HepG2 (cell line): ENCODE measurements at regions not wholly inside any gene's neighbourhood (a gene's known extent, or its start where the extent isn't known, plus 50 kb on each side); places are given as distances from the start of the nearest gene placed in this dataset.

Source experiments
- ATAC-seq: fragments of 200-7000 bp; cut with Tn5 transposase; 3 replicates; pipeline ENCODE4 v1.9.1; 2020; ENCODE audit warnings: mild to moderate bottlenecking, moderate library complexity
- BruUV-seq: library from RNA; stranded (reverse); fragments of 400-500 nt; replicated peaks from 2 replicates; lab custom pipeline; 2021; lab: Mats Ljungman, UMichigan
- CTCF ChIA-PET: fragments of 300-600 bp; formaldehyde crosslinking; extraction: SDS; loops from one replicate; lab custom pipeline; 2021; ENCODE audit warnings: low total read pairs, inconsistent platforms, low intra/inter-chr PET ratio; lab: Yijun Ruan, JAX
- POLR2A ChIA-PET: fragments of 350-600 bp; sonication (Branson Sonifier 250); formaldehyde crosslinking; loops from one replicate; lab custom pipeline; 2020; ENCODE audit warnings: antibody characterized with exemption, inconsistent platforms; lab: Yijun Ruan, JAX
- DNase-seq: peaks from one replicate; pipeline ENCODE4 v3.0.0-alpha.2; 2015; ENCODE audit warnings: low spot score
- FAIRE-seq: peaks from 3 replicates; lab custom pipeline; 2011; peaks lifted over from hg19 to GRCh38; lab: Jason Lieb, UNC
- H2AFZ ChIP-seq: one replicate; pipeline ENCODE4 v1.6.1; 2011; ENCODE audit warnings: low read length, inconsistent platforms
- H3K27ac ChIP-seq: fragments of 300-600 bp; 3 replicates; pipeline ENCODE4 v1.8.0; 2011; ENCODE audit warnings: mixed run types, mild to moderate bottlenecking, mixed read lengths, low read length, inconsistent platforms; ENCODE audit not compliant: insufficient read depth; ENCODE audit errors: extremely low read length
- H3K27me3 ChIP-seq, 2 experiments: fragments of 200-600 bp in 1 of 2; 2 replicates in 1 of 2; 3 replicates in 1 of 2; pipeline versions ENCODE4 v1.6.0 to v1.8.0; 2011; ENCODE audit warnings: low read length in 2 of 2, mild to moderate bottlenecking in 2 of 2, moderate library complexity in 2 of 2, inconsistent platforms in 1 of 2; ENCODE audit not compliant: insufficient read depth in 2 of 2, control insufficient read depth in 1 of 2
- H3K36me3 ChIP-seq, 2 experiments: fragments of 200-600 bp in 1 of 2; replicated peaks in 1 of 2; 2 replicates in 1 of 2; 3 replicates in 1 of 2; pipeline versions ENCODE4 v1.5.1 to v1.8.0; 2011; ENCODE audit warnings: low read length in 2 of 2, inconsistent platforms in 1 of 2; ENCODE audit not compliant: insufficient read depth in 2 of 2, control insufficient read depth in 1 of 2
- H3K4me1 ChIP-seq: 2 replicates; pipeline ENCODE4 v1.5.1; 2012; ENCODE audit warnings: low read length, inconsistent platforms; ENCODE audit not compliant: insufficient read depth
- H3K4me2 ChIP-seq: 2 replicates; pipeline ENCODE4 v1.6.0; 2011; ENCODE audit warnings: low read depth, low read length, inconsistent platforms
- H3K4me3 ChIP-seq, 3 experiments: fragments of 200-600 bp in 1 of 3; sonication (generic), shearing (Covaris generic) in 1 of 3; replicated peaks in 1 of 3; 2 replicates each; pipeline ENCODE4 v1.5.1; 2011 to 2016; ENCODE audit warnings: low read length in 3 of 3, inconsistent platforms in 2 of 3, low read depth in 2 of 3, mild to moderate bottlenecking in 2 of 3, control low read depth in 1 of 3, mixed read lengths in 1 of 3; ENCODE audit not compliant: insufficient read depth in 1 of 3
- H3K79me2 ChIP-seq: one replicate; pipeline ENCODE4 v1.6.1; 2011; ENCODE audit warnings: low read length, inconsistent platforms; ENCODE audit not compliant: insufficient read depth
- H3K9ac ChIP-seq: 2 replicates; pipeline ENCODE4 v1.6.0; 2011; ENCODE audit warnings: mild to moderate bottlenecking, low read depth, low read length, inconsistent platforms; ENCODE audit not compliant: insufficient read depth
- H3K9me3 ChIP-seq: 2 replicates; pipeline ENCODE4 v1.5.1; 2012; ENCODE audit warnings: mild to moderate bottlenecking, low read length
- H4K20me1 ChIP-seq: 2 replicates; pipeline ENCODE4 v1.6.0; 2011; ENCODE audit warnings: inconsistent platforms, mild to moderate bottlenecking, low read length, moderate library complexity; ENCODE audit not compliant: insufficient read depth
- DDIT3 ChIP-seq: sonication (generic); formaldehyde crosslinking; IDR thresholded peaks from 2 replicates; pipeline ENCODE4 v1.4.0; 2020; ENCODE audit warnings: mild to moderate bottlenecking, missing genetic modification reagents
- ELF4 ChIP-seq: sonication (generic); formaldehyde crosslinking; IDR thresholded peaks from 2 replicates; pipeline ENCODE4 v1.5.0; 2020; ENCODE audit warnings: missing genetic modification reagents, mild to moderate bottlenecking, moderate library complexity, borderline replicate concordance
- GATAD2A ChIP-seq: IDR thresholded peaks from 2 replicates; pipeline ENCODE4 v1.6.1; 2016
- IRX3 ChIP-seq: sonication (generic); formaldehyde crosslinking; IDR thresholded peaks from 2 replicates; pipeline ENCODE4 v1.8.1; 2023; ENCODE audit warnings: mild to moderate bottlenecking, low read depth, missing genetic modification reagents, borderline replicate concordance
- JDP2 ChIP-seq: sonication (generic); formaldehyde crosslinking; IDR thresholded peaks from 2 replicates; pipeline ENCODE4 v1.8.1; 2022; ENCODE audit warnings: missing genetic modification reagents, borderline replicate concordance
- MED1 ChIP-seq: sonication (generic); formaldehyde crosslinking; IDR thresholded peaks from 2 replicates; pipeline ENCODE4 v1.4.0; 2020; ENCODE audit warnings: missing genetic modification reagents
- NFYB ChIP-seq: sonication (generic); formaldehyde crosslinking; IDR thresholded peaks from 2 replicates; pipeline ENCODE4 v1.4.0; 2020; ENCODE audit warnings: missing genetic modification reagents
- PRDM4 ChIP-seq: sonication (generic); formaldehyde crosslinking; IDR thresholded peaks from 2 replicates; pipeline ENCODE4 v1.9.0; 2021; ENCODE audit warnings: missing genetic modification reagents, borderline replicate concordance
- RBAK ChIP-seq: sonication (generic); formaldehyde crosslinking; IDR thresholded peaks from 2 replicates; pipeline ENCODE4 v1.5.1; 2020; ENCODE audit warnings: mild to moderate bottlenecking, missing genetic modification reagents
- RBFOX2 ChIP-seq: fragments of 200-400 bp; formaldehyde crosslinking; IDR thresholded peaks from 2 replicates; pipeline ENCODE4 v1.6.1; 2017; ENCODE audit warnings: low read depth, mild to moderate bottlenecking, low read length
- SIN3A ChIP-seq: IDR thresholded peaks from 2 replicates; pipeline ENCODE4 v1.6.1; 2011; ENCODE audit warnings: low read depth, mild to moderate bottlenecking, control low read depth, low read length, borderline replicate concordance
- SOX5 ChIP-seq: IDR thresholded peaks from 2 replicates; pipeline ENCODE4 v1.6.1; 2016; ENCODE audit warnings: borderline replicate concordance
- ZFP41 ChIP-seq: sonication (generic); formaldehyde crosslinking; IDR thresholded peaks from 2 replicates; pipeline ENCODE4 v1.4.0; 2020; ENCODE audit warnings: mild to moderate bottlenecking, missing genetic modification reagents, borderline replicate concordance
- ZNF10 ChIP-seq: sonication (generic); formaldehyde crosslinking; IDR thresholded peaks from 2 replicates; pipeline ENCODE4 v1.4.0; 2020; ENCODE audit warnings: mild to moderate bottlenecking, low read depth, missing genetic modification reagents, borderline replicate concordance
- ZNF207 ChIP-seq: fragments of 450-650 bp; IDR thresholded peaks from 2 replicates; pipeline ENCODE4 v1.6.1; 2016; ENCODE audit warnings: antibody characterized with exemption, borderline replicate concordance
- ZNF569 ChIP-seq: sonication (generic); formaldehyde crosslinking; IDR thresholded peaks from 2 replicates; pipeline ENCODE4 v1.5.0; 2020; ENCODE audit warnings: mild to moderate bottlenecking, missing genetic modification reagents, moderate library complexity, borderline replicate concordance
- ZNF691 ChIP-seq: sonication (generic); formaldehyde crosslinking; IDR thresholded peaks from 2 replicates; pipeline ENCODE4 v1.4.0; 2020; ENCODE audit warnings: missing genetic modification reagents, low read depth, mild to moderate bottlenecking, borderline replicate concordance
- ZSCAN25 ChIP-seq: sonication (generic); formaldehyde crosslinking; IDR thresholded peaks from 2 replicates; pipeline ENCODE4 v1.8.0; 2022; ENCODE audit warnings: mild to moderate bottlenecking, missing genetic modification reagents
- WGBS: methylation state at CpG from one replicate; pipeline ENCODE4 v1.1.6; 2017; ENCODE audit warnings: low lambda C conversion rate; 5-methylcytosine and 5-hydroxymethylcytosine counted together
- in situ Hi-C: cut with HindIII; loops from 2 replicates; pipeline ENCODE4 v1.10.0; 2017; ENCODE audit warnings: low pct_unique_long_range_greater_than_20kb; ENCODE audit not compliant: extremely low pct_ligation_motif_present
- intact Hi-C: fragments of 100-400 bp; cut with micrococcal nuclease; formaldehyde crosslinking; loops from one replicate; pipeline ENCODE4 v1.10.0; 2022; ENCODE audit not compliant: unreplicated experiment

GRCh38 chr6:3627956-3628835, 123.3 kb downstream of the PXDC1 start:
- no peak overlapping the region for H3K4me3 ChIP-seq
- in situ Hi-C loops: no loop called here
- no peaks in the 10 kb centered on the region for H3K36me3 ChIP-seq
- peaks cover 2 to 59% of the 10 kb centered on the region in 2 experiments; a peak in 4 of 5 replicates for H3K27me3 ChIP-seq
- no TSS peak for BruUV-seq
- DNase-seq: no peak
- no peaks in the 10 kb centered on the region for H3K4me1 ChIP-seq
- H3K79me2 ChIP-seq: no peaks in the 10 kb centered on the region
- no peak overlapping the region for H3K4me2 ChIP-seq
- H4K20me1 ChIP-seq: no peaks in the 10 kb centered on the region
- no peak for ATAC-seq
- H2AFZ ChIP-seq: no peak overlapping the region
- no peaks in the 10 kb centered on the region for H3K9me3 ChIP-seq
- CTCF ChIA-PET: no interaction called here
- no peak overlapping the region for H3K27ac ChIP-seq
- no peak overlapping the region for H3K9ac ChIP-seq
- intact Hi-C loops: no loop called here
- 45% methylated on average over 20 of the region's 20 CpGs for WGBS
- TF ChIP-seq ZSCAN25 (CRISPR knock-in tag) (no peak), ZNF569 (CRISPR knock-in tag) (no peak), MED1 (CRISPR knock-in tag) (no peak), JDP2 (CRISPR knock-in tag) (no peak), SIN3A (no peak), PRDM4 (CRISPR knock-in tag) (no peak), NFYB (CRISPR knock-in tag) (no peak), RBAK (CRISPR knock-in tag) (no peak), GATAD2A (CRISPR knock-in tag) (no peak), IRX3 (CRISPR knock-in tag) (no peak), DDIT3 (CRISPR knock-in tag) (no peak), ZNF691 (CRISPR knock-in tag) (no peak), ELF4 (no peak), RBFOX2 (no peak), ZNF10 (no peak), ZNF207 (no peak), ZFP41 (CRISPR knock-in tag) (no peak), SOX5 (CRISPR knock-in tag) (no peak)
- POLR2A ChIA-PET: no interaction called here
- no peak for FAIRE-seq
